ENCODE measurements at regions not wholly inside any gene's neighbourhood (a gene's known extent, or its start where the extent isn't known, plus 50 kb on each side); places are given as distances from the start of the nearest gene placed in this dataset.

GRCh38 chr4:153087671-153088194, 116.5 kb upstream of the TRIM2 start:
- H3K36me3 ChIP-seq = no peaks in the 10 kb centered on the region
- WGBS, 2 donors = 95 to 96% methylated on average over 7 of the region's 7 CpGs
- no peaks in the 10 kb centered on the region for H3K9me3 ChIP-seq
- no peaks in the 10 kb centered on the region for H3K27me3 ChIP-seq
- H3K4me3 ChIP-seq = no peak overlapping the region
- TF ChIP-seq EP300 (IDR thresholded peaks at IDR 0.05) (no peak), CTCF (IDR thresholded peaks at IDR 0.05) (no peak), POLR2AphosphoS5 (IDR thresholded peaks at IDR 0.05) (no peak), POLR2A (IDR thresholded peaks at IDR 0.05) (no peak)
- peak overlapping the region in 1 of 4 donors; percentile 15 for H3K27ac ChIP-seq
- H3K4me1 ChIP-seq = peaks cover 0 to 10% (median 3%) of the 10 kb centered on the region in 4 donors
- DNase-seq = no peak
- intact Hi-C loops (cut with DNase I) = no loop called here

GRCh38 chr4:153089742-153090141, 114.5 kb upstream of the TRIM2 start:
- H3K4me3 ChIP-seq = no peak overlapping the region
- no peak overlapping the region for H3K27ac ChIP-seq
- H3K9me3 ChIP-seq = no peaks in the 10 kb centered on the region
- H3K4me1 ChIP-seq = peaks cover 0 to 6% (median 0%) of the 10 kb centered on the region in 4 donors
- no peaks in the 10 kb centered on the region for H3K36me3 ChIP-seq
- TF ChIP-seq POLR2A (IDR thresholded peaks at IDR 0.05) (no peak), CTCF (IDR thresholded peaks at IDR 0.05) (no peak), POLR2AphosphoS5 (IDR thresholded peaks at IDR 0.05) (no peak)
- intact Hi-C loops (cut with DNase I) = no loop called here
- no peak for DNase-seq
- 93 to 94% methylated on average over 7 of the region's 7 CpGs for WGBS, 2 donors
- H3K27me3 ChIP-seq = no peaks in the 10 kb centered on the region

DNA sequence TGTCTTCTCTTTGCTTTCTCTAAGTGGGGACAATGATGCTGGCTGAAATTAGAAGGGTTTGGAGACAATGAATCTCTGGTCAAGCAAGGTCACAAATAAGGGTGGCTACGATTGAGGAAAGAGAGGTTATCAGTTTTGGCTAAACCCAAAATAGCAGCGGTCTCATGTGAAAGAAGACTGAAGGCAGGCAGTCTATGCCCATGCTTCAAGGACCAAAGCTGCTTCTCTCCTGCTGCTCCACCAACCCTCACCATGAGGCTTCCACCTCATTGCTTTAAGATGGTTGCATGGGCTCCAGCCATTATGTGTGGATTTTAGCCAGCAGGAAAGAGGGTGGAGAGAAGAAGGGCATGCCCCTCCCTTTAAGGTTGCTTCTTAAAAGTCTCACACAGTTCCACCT, 114.1 kb upstream of the TRIM2 start:
- TF ChIP-seq EP300 (IDR thresholded peaks at IDR 0.05) (no peak), CTCF (IDR thresholded peaks at IDR 0.05) (no peak), POLR2AphosphoS5 (IDR thresholded peaks at IDR 0.05) (no peak), POLR2A (IDR thresholded peaks at IDR 0.05) (no peak)
- intact Hi-C loops (cut with DNase I) = no loop called here
- H3K4me3 ChIP-seq = no peak overlapping the region
- H3K9me3 ChIP-seq = no peaks in the 10 kb centered on the region
- H3K4me1 ChIP-seq = peaks cover 0 to 3% (median 0%) of the 10 kb centered on the region in 4 donors
- WGBS, 2 donors = 92 to 94% methylated on average over 2 of the region's 2 CpGs
- no peaks in the 10 kb centered on the region for H3K27me3 ChIP-seq
- no peak for DNase-seq
- H3K27ac ChIP-seq = no peak overlapping the region
- H3K36me3 ChIP-seq = no peaks in the 10 kb centered on the region

DNA sequence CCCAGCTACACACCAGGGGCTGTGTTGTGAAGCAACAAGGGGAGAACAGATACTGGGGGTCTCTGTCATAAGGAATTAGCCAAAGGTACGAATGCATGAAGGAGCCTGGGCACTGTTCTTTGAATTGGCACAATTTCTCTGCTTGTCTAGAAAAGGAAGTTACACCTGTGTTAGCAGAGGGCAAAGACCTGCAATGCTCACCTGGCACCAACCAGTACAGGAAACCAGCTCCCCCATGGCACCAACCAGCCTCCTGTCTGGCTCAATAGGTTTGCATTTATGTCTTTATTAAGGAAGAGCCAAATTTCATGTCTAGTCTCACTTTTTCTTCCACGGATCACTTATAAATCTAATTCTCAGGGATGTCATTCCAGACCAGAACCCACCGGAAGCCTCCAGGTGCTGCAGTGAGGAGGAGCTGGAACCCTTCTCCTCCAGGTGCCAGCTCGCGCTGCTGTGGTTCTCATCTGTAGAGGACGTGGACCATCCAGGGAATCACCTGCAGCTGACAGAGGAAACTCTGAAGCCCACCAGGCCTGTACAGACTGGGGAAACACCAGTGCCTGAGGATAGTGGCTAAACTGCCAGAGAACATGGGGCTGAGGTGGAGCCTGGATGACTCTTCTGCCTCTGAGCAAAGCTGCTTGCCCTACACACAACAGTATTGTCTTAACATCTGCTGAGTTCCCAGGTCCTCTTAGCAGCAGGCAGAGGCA, 113.4 kb upstream of the TRIM2 start:
- no peaks in the 10 kb centered on the region for H3K36me3 ChIP-seq
- DNase-seq = no peak
- WGBS, 2 donors = 69 to 87% methylated on average over 6 of the region's 6 CpGs
- H3K27ac ChIP-seq = no peak overlapping the region
- H3K4me3 ChIP-seq = no peak overlapping the region
- intact Hi-C loops (cut with DNase I) = no loop called here
- no peak for TF ChIP-seq CTCF (IDR thresholded peaks at IDR 0.05)
- no peak for TF ChIP-seq POLR2AphosphoS5 (IDR thresholded peaks at IDR 0.05)
- TF ChIP-seq EP300 (IDR thresholded peaks at IDR 0.05) = no peak
- no peak for TF ChIP-seq POLR2A (IDR thresholded peaks at IDR 0.05)
- H3K27me3 ChIP-seq = no peaks in the 10 kb centered on the region
- H3K9me3 ChIP-seq = no peaks in the 10 kb centered on the region
- H3K4me1 ChIP-seq = peaks cover 0 to 7% (median 1%) of the 10 kb centered on the region in 4 donors
